ENCODE measurements at regions not wholly inside any gene's neighbourhood (a gene's known extent, or its start where the extent isn't known, plus 50 kb on each side); places are given as distances from the start of the nearest gene placed in this dataset.
"Not testable (repeated sequence)": the region's sequence is repeated elsewhere in the genome, so short reads cannot be mapped to it uniquely, and the experiment has no call there.

- DNase-seq (ENCODE audit: low read depth) = no peak
Observed at GRCh38 chr13:87094646-87095045, 576.5 kb upstream of the SLITRK5 start.

GRCh38 chr13:87100431-87100830, 570.7 kb upstream of the SLITRK5 start:
- DNase-seq (ENCODE audit: low read depth) = no peak

- no peak for DNase-seq (ENCODE audit: low read depth)
Observed at GRCh38 chr13:87107651-87108050, 563.5 kb upstream of the SLITRK5 start.

GRCh38 chr13:87120476-87120875, 550.7 kb upstream of the SLITRK5 start:
- no peak for DNase-seq (ENCODE audit: low read depth)

- no peak for DNase-seq (ENCODE audit: low read depth)
Observed at GRCh38 chr13:87122551-87122950, 548.6 kb upstream of the SLITRK5 start.

DNA sequence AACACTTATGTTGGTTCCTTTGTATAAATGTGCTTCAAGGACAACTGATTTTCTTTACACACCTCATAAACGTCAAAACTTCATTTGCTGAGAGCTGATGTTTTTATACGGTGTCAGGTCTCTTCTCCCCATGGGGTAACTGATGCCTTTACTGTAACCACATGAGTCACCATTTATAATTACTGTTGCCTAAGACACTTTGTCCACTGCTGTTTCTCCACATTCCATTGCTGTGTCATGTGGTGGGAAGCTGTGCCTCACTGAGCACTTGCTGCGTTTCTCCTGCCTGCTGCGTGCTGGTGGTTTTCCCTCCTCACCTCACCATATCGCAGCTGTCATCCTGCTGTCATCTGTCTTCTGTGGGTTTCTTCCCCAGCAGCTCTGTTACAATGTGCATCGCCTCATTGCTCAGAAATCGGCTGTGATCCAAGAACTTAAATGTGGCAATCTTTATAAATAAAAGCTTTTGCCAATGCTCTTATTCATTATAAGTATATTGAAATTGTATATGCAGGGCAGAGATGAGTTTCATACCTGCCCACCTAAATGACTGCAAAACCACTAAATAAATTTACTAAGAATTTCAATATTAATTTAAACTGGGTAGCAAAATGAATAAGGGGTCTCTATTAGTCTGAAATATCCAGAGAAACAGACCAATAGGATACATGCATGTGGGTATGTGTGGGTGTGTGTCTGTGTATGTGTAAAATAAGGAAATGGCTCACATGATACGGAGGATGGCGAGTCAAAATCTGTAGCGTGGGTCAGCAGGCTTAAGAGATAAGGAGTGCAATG, 547.0 kb upstream of the SLITRK5 start:
- DNase-seq (ENCODE audit: low read depth) = no peak

GRCh38 chr13:87124785-87125074, 546.4 kb upstream of the SLITRK5 start:
- no peak for DNase-seq (ENCODE audit: low read depth)

DNA sequence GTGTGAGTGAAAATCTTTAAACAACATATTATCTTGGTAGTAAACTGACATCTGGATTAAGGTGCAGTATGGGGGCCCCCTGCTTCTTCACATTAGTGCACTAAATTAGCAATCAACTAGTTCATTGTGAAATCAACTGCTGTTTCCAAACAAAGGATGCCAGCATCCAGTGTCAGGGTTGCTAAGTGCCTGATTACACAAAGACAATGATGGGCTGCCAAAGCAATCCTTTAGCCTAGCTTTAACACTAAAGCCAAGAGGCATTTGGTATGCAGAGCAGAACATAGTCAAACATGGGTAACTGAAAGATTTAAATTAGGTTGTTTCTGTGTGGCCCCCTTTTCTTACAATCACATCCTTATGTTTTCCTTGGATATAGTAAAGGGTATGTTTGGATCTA, 543.1 kb upstream of the SLITRK5 start:
- no peak for DNase-seq (ENCODE audit: low read depth)

DNA sequence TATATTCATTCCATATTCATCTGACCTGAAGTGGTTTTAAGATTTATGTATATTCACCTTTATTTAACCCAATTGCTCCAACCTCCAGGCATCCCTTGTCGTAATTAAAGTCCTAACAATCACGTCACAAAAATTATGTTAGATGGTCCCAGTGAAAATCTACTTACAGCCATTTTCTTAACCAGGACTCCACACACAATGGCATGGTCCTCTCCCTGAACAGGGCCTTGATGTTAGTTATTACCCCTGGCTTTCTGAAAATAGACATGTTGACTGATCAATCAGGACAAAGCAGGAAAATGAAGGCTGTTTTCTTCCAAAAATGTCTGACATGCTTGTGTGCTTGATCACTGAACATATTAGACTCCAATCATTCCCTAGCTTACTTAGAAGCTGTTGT, 542.7 kb upstream of the SLITRK5 start:
- no peak for DNase-seq (ENCODE audit: low read depth)

DNA sequence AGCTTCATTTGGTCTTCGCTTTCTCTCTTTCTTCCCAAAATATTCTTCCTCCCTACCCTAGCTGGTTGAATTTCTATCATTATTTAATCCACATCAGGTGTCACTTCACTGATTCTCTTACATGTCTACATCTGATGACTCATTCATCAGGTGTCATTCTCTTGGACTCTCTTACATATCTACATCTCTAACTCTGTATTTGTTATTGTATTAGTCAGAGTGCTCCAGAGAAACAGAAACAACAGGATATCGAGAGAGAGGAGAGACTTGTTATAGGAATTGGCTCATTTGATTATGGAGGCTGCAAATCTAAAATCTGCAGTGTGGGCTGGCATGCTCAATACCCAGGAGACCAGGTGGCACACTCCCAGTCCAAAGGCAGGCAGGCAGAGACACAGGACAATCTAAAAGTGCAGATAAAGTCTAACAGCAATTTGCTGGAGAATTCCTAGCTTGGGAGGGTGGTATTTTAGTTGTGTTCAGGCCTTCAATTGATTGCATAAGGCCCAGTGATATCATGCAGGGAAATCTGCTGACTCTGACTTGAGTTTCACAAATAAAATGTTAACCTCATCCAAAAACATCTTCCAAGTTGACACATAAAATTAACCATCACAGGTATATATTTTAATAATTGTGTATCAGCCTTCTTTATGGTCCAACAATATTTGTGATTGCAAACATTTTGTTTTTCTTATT, 541.4 kb upstream of the SLITRK5 start:
- DNase-seq (ENCODE audit: low read depth) = no peak

DNA sequence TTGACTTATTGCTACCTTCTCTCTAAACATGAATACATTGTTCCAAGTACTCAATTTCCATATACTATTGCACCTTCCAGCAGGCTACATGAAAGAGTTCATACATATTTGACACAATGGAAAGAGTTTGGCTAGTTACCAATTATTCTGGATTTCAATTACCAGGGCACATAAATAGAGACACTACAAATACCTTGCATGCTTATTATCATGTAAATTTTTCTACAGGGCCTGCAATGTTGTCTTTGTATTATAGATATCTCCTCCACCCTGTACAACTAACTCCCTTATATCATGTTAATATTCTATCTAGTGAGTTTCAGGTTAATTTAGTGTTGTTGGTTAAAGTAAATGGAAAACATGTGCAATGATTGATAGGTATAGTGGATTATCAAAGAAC, 540.7 kb upstream of the SLITRK5 start:
- DNase-seq (ENCODE audit: low read depth) = no peak

DNA sequence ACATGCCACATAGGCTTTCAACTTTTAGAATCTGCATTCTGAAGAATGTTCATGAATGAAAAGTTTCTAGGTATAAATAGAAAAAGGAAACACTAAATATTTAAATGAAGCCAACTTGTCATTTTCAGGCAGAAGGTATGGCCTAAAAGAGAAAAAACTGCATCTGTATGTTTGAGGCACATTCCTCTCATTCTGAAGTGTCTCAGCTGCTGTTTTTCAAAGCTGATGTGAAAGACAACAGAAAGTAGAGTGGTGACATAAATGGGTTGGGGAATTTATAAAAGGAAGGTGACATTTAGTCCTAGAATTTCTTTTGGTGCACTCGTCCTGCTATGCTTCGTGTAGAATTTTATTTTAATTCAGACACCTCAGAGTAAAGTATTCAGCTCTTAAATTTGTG, 539.6 kb upstream of the SLITRK5 start:
- no peak for DNase-seq (ENCODE audit: low read depth)

GRCh38 chr13:87138866-87139265, 532.3 kb upstream of the SLITRK5 start:
- no peak for DNase-seq (ENCODE audit: low read depth)

DNA sequence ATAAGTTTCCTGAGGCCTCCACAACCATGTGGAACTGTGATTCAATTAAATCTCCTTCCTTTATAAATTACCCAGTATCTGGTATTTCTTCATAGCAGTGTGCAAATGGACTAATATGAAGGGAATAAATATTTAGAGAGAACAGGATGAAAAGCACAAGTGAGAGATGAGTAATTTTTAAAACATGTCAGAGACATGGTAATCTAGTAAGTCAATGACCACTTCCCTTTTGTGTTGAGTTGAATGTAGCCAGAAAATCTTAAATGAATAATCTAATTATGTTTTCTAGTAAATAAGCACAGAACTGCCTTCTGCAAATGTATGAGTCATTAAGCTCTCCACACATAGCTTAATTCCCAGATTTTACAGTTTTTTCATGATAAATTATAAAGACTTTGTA, 524.1 kb upstream of the SLITRK5 start:
- no peak for DNase-seq (ENCODE audit: low read depth)

DNA sequence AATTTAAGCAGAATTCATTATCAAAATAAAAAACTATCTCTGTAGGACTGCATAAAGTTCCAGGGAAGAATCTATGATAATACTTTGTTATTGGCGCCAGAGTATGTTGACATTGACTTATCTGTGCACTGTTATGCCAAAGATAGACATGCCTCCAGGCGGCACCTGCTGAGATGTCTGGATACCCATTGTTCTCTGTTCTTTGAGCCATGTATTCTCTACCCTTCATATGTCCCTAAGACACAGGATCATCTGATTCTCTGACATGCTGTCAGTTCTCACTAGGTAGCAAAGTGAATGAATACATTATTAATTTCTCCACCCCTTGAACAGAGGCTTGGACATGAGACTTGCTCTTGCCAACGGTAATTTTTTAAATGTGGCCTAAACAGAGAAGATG, 517.8 kb upstream of the SLITRK5 start:
- DNase-seq (ENCODE audit: low read depth) = no peak

GRCh38 chr13:87166348-87166747, 504.8 kb upstream of the SLITRK5 start:
- no peak for DNase-seq (ENCODE audit: low read depth)

- no peak for DNase-seq (ENCODE audit: low read depth)
Observed at GRCh38 chr13:87168390-87168789, 502.8 kb upstream of the SLITRK5 start.

- DNase-seq (ENCODE audit: low read depth) = no peak
Observed at GRCh38 chr13:87169337-87169736, 501.8 kb upstream of the SLITRK5 start.

GRCh38 chr13:87172166-87172835, 498.9 kb upstream of the SLITRK5 start:
- DNase-seq (ENCODE audit: low read depth) = no peak

DNA sequence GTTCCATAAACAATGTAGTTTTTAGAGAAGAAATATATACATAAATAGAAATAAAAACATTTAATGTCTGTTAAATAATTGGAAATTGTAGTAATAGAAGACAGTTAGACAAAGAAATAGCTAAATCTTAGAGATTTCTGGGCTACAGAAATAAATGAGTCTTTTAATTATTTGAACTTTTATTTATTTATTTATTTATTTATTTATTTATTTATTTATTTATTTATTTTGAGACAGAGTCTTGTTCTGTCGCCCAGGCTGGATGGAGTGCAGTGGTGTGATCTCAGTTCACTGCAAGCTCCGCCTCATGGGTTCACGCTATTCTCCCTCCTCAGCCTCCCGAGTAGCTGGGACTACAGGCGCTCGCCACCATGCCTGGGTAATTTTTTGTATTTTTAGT, 486.0 kb upstream of the SLITRK5 start:
- DNase-seq (ENCODE audit: low read depth) = not testable (repeated sequence)

- DNase-seq (ENCODE audit: low read depth) = not testable (repeated sequence)
Observed at GRCh38 chr13:87186647-87187046, 484.5 kb upstream of the SLITRK5 start.

DNA sequence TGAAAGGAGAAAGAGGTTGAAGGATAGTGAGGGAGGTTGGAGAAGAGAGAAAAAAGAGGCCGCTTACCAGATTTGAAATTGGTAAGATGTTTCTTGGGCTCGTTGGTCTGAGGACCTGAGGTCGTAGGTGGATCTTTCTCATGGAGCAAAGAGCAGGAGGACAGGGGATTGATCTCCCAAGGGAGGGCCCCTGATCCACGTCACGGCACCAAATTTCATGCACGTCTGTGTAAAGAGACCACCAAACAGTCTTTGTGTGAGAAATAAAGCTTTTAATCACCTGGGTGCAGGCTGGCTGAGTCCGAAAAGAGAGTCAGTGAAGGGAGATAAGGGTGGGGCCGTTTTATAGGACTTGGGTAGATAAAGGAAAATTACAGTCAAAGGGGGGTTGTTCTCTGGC, 479.7 kb upstream of the SLITRK5 start:
- DNase-seq (ENCODE audit: low read depth) = not testable (repeated sequence)

DNA sequence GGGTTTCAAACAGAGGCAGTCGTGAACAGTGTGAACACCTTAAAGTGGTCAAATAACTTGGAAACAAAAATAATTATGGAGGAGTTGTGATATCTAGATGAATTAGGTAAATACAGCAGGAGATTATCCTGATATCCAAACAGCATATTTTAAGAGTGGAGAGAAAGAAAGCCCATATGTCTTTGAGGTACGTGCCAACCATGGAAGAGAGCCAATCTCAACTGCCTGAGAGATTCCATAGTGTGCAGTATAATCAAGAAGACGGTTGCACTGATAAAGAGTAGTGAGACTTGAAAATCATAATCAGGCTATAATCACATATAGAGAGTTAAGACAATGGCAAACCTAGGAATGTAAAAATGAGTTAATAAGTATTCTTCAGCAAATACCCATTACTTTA, 472.8 kb upstream of the SLITRK5 start:
- DNase-seq (ENCODE audit: low read depth) = no peak
